ENCODE measurements at regions not wholly inside any gene's neighbourhood (a gene's known extent, or its start where the extent isn't known, plus 50 kb on each side); places are given as distances from the start of the nearest gene placed in this dataset.

DNA sequence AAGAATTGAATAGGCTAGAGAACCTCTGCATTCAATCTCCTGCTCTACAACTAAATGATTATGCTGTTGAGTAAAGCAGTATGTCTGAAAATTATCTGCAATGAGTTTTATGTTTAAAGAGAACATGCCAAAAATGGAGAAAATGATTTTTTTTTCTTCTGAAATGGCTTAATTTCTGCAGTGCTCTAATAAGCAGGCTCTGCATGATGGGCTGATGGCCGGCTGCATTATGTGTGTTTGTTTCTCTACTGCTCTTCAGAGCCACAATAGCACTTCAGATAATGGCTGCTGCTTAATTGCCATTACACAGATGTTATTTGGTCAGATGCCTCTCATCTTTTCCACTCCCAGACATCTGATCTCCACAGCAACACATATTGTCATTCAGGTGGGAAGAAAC is 286.4 kb upstream of the DMAC1 start:
- in situ Hi-C loops (cut with MboI; ENCODE audit: low pct_ligation_motif_present in 1 of 4, low pct_unique_long_range_greater_than_20kb in 1 of 4, low sequenced_read_pairs in 3 of 4) = no loop called here

DNA sequence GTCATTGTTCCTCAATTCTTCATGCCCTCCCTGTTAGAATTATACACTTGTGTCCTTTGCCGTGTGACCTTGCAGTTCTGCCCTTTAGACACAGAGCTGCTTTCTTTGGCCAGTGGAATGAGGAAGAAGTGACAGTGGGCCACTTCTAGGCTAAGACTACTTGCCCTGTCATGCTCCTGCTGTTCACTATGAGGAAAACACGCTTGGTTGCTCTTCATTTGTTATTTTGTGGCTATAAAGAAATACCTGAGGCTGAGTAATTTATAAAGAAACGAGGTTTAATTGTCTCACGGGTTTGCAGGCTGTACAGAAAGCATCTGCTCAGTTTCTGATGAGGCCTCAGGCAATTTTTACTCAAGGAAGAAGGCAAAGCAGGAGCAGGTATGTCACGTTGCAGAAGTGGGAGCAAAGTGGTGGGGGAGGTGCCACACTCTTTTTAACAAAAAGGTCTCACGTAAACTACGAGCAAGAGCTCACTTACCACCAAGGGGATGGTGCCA is 279.1 kb upstream of the DMAC1 start:
- WGBS, 2 donors (ENCODE audit: low coverage in 1 of 2) = 79 to 88% methylated on average over 4 to 7 of the region's 7 CpGs
- in situ Hi-C loops (cut with MboI; ENCODE audit: low pct_ligation_motif_present in 1 of 4, low pct_unique_long_range_greater_than_20kb in 1 of 4, low sequenced_read_pairs in 3 of 4) = no loop called here
- peaks cover 0 to 6% (median 0%) of the 10 kb centered on the region in 4 donors for H3K4me1 ChIP-seq
- no peaks in the 10 kb centered on the region for H3K27me3 ChIP-seq
- intact Hi-C loops (cut with DNase I; ENCODE audit: low total_unique reads) = no loop called here
- H3K4me3 ChIP-seq = no peak overlapping the region
- TF ChIP-seq, protein P1, sequence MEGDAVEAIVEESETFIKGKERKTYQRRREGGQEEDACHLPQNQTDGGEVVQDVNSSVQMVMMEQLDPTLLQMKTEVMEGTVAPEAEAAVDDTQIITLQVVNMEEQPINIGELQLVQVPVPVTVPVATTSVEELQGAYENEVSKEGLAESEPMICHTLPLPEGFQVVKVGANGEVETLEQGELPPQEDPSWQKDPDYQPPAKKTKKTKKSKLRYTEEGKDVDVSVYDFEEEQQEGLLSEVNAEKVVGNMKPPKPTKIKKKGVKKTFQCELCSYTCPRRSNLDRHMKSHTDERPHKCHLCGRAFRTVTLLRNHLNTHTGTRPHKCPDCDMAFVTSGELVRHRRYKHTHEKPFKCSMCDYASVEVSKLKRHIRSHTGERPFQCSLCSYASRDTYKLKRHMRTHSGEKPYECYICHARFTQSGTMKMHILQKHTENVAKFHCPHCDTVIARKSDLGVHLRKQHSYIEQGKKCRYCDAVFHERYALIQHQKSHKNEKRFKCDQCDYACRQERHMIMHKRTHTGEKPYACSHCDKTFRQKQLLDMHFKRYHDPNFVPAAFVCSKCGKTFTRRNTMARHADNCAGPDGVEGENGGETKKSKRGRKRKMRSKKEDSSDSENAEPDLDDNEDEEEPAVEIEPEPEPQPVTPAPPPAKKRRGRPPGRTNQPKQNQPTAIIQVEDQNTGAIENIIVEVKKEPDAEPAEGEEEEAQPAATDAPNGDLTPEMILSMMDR (IDR thresholded peaks at IDR 0.05) = no peak
- no peak for TF ChIP-seq EP300 (IDR thresholded peaks at IDR 0.05; ENCODE audit: low read depth)
- TF ChIP-seq POLR2A (IDR thresholded peaks at IDR 0.05) = no peak
- TF ChIP-seq POLR2AphosphoS5 (IDR thresholded peaks at IDR 0.05) = no peak
- H3K9me3 ChIP-seq = no peaks in the 10 kb centered on the region
- no peak overlapping the region for H3K27ac ChIP-seq
- no peaks in the 10 kb centered on the region for H3K36me3 ChIP-seq
- DNase-seq = no peak

More for the DNA sequence above, 286.4 kb upstream of the DMAC1 start:
- Histone ChIP-seq H3K27ac (no peak overlapping the region), H3K36me3 (no peaks in the 10 kb centered on the region), H3K4me3 (no peak overlapping the region), H3K27me3 (no peaks in the 10 kb centered on the region), H3K9me3 (no peaks in the 10 kb centered on the region), H3K4me1 (no peaks in the 10 kb centered on the region)
- intact Hi-C loops (cut with DNase I; ENCODE audit: low total_unique reads) = no loop called here
- WGBS, 2 donors (ENCODE audit: low coverage in 1 of 2) = 67 to 88% methylated on average over 1 of the region's 1 CpG
- DNase-seq = no peak
- TF ChIP-seq, protein P1 (IDR thresholded peaks at IDR 0.05) = no peak
- TF ChIP-seq POLR2A (IDR thresholded peaks at IDR 0.05) (no peak), EP300 (IDR thresholded peaks at IDR 0.05; ENCODE audit: low read depth) (no peak), POLR2AphosphoS5 (IDR thresholded peaks at IDR 0.05) (no peak)

DNA sequence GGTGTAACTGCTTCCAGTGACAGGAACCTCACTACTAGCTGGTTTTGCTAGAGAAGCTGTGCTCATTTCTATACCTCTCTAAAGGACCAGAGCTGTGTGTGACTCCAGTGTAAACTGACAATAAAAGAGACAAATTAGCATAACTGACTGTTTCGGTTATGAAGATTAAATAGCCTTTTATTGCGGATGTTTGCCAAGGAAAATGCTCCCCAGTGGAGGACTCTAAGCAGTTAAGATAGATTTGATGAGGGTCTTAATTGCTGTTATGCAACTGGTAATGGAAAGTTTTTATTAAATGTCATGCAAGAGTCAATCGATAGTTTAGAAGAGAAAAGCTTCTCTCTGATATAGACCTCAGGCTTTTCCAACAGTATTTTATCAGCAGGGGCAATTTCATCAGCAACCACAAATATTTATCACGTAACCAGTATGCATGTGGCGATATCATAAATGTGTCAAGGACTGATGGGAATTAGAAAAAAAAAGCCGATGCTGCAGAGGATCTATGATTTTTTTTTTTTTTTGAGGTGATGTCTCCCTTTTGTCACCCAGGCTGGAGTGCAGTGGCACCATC is 275.2 kb upstream of the DMAC1 start:
- Histone ChIP-seq H3K9me3 (no peaks in the 10 kb centered on the region), H3K27me3 (no peaks in the 10 kb centered on the region), H3K27ac (no peak overlapping the region), H3K4me3 (no peak overlapping the region), H3K4me1 (peaks cover 0 to 6% (median 0%) of the 10 kb centered on the region in 4 donors), H3K36me3 (no peaks in the 10 kb centered on the region)
- no peak for DNase-seq
- TF ChIP-seq EP300 (IDR thresholded peaks at IDR 0.05; ENCODE audit: low read depth) (no peak), POLR2A (IDR thresholded peaks at IDR 0.05) (no peak), POLR2AphosphoS5 (IDR thresholded peaks at IDR 0.05) (no peak)
- 25 to 44% methylated on average over 6 of the region's 6 CpGs for WGBS, 2 donors (ENCODE audit: low coverage in 1 of 2)
- in situ Hi-C loops (cut with MboI; ENCODE audit: low pct_ligation_motif_present in 1 of 4, low pct_unique_long_range_greater_than_20kb in 1 of 4, low sequenced_read_pairs in 3 of 4) = no loop called here
- intact Hi-C loops (cut with DNase I; ENCODE audit: low total_unique reads) = no loop called here

DNA sequence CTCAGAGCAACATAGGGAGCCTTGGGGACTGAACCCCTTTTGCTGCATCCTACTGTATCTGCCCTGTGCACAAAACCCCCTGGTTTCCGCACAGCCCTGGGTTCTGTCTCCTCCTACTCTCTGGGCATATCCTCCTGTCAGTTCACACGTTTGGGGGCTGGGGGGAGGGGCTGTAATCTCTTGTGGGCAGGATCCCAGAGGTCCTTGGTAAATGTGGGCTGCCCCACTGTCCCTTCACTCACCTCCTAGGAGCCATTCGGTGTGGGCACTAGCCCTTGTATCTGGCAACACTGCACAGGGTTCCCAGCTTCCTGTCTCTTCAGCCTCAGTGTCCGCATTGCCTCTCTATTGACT is 271.8 kb upstream of the DMAC1 start:
- peaks cover 0 to 6% (median 0%) of the 10 kb centered on the region in 4 donors for H3K4me1 ChIP-seq
- intact Hi-C loops (cut with DNase I; ENCODE audit: low total_unique reads) (no loop called here), in situ Hi-C loops (cut with MboI; ENCODE audit: low pct_ligation_motif_present in 1 of 4, low pct_unique_long_range_greater_than_20kb in 1 of 4, low sequenced_read_pairs in 3 of 4) (no loop called here)
- TF ChIP-seq POLR2AphosphoS5 (IDR thresholded peaks at IDR 0.05) = no peak
- TF ChIP-seq, protein P1 (IDR thresholded peaks at IDR 0.05) = no peak
- no peak for TF ChIP-seq POLR2A (IDR thresholded peaks at IDR 0.05)
- TF ChIP-seq EP300 (IDR thresholded peaks at IDR 0.05; ENCODE audit: low read depth) = no peak
- H3K27me3 ChIP-seq = no peaks in the 10 kb centered on the region
- DNase-seq = no peak
- no peaks in the 10 kb centered on the region for H3K36me3 ChIP-seq
- no peak overlapping the region for H3K27ac ChIP-seq
- WGBS, 2 donors (ENCODE audit: low coverage in 1 of 2) = 70% methylated on average over 4 of the region's 4 CpGs; no CpG with 5 or more reads in 1 of the 2 donors
- no peaks in the 10 kb centered on the region for H3K9me3 ChIP-seq
- H3K4me3 ChIP-seq = no peak overlapping the region

Data from transverse colon (tissue), 4 donors.